Femur (tissue), 1 donor: ENCODE measurements at regions not wholly inside any gene's neighbourhood (a gene's known extent, or its start where the extent isn't known, plus 50 kb on each side); places are given as distances from the start of the nearest gene placed in this dataset.
A peak's percentile ranks its signal among the peaks of the same experiment; 100 is the strongest.
"Not testable (repeated sequence)": the region's sequence is repeated elsewhere in the genome, so short reads cannot be mapped to it uniquely, and the experiment has no call there.

Experiments used
- DNase-seq: peaks from one replicate; pipeline ENCODE4 v3.0.0-alpha.2; 2017

DNA sequence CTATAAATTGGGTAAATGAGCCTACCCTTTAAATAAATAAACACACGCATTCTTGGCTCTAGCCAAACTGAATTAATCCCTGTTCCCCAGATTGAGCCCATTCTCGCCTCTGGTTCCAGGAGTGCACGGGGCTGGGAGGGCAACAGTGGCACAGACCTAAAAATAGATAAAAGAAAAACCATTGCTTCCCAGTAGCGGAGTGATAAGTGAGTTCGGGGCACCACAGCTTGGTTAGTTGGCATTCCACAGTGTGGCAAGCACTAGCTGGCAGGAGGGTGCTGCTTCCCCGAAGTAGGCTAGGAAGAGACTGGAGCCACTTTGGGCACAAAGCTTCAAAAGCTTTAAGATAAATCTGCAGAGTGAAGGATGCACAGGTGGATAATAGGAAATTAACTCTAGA lies 322.2 kb upstream of the SGCD start:
- no peak for DNase-seq

DNA sequence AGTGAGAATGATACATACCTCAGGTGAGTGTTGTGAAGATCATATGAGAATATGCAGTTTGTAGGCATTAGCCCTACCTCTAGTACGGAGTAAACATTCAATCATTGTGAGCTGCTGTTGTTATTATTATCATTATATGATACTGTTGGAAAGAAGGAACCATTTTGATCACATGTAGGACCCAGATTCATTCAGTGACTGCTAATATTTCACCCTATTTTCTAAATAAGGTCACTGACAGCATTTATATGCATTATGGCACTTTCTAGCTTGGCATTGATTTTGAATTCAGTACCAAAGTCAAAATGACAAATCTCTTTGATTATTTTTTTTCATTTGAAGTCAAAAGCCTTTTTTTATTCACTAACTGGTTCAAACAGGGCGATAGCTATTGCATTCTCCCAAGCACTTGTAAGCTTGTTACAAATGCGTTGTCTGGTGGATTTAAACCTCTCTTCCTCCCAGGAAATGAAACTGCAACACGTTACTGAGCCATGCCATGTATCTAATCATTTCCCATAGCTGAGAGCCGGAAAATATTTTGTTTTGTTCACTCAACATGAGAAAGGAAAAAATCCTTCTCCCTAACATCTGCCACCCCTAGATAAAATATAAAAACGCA lies 320.8 kb upstream of the SGCD start:
- DNase-seq = no peak

DNA sequence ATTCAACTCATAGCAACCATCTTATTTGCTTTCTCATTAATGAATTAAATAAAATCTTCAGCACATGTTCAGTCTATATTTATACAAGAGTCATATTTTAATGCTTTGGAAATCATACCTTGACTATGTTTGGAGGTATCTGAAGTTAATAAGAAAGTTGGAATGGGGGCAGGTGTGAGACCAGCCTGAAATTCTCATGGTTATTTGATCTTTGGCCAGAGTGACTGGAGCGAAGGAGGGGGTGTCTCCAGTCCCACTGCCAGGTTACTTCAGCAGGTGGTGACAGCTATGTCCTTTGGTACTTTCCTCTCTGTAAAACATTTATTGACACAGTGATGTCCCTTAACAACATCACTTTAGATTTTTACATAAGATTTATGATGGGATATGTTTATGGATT lies 318.1 kb upstream of the SGCD start:
- no peak for DNase-seq

DNA sequence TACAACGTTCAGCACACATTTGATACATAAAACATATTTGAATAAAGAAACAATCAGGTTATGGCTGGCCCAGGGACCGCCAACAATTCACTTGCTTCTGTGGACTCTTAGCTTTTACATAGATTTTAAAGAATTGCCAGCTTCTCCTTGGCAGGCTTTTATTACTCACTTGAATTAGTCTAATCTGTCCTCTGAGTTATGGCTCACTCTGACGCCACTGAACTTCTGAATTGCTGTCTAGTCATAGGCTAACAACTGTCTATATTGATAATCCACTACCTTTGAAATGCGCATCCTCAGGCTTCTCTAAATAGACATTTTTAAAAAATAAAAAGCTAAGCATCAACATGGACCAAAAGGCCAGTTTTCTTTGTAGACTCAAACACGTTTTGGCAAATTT lies 317.4 kb upstream of the SGCD start:
- no peak for DNase-seq

DNA sequence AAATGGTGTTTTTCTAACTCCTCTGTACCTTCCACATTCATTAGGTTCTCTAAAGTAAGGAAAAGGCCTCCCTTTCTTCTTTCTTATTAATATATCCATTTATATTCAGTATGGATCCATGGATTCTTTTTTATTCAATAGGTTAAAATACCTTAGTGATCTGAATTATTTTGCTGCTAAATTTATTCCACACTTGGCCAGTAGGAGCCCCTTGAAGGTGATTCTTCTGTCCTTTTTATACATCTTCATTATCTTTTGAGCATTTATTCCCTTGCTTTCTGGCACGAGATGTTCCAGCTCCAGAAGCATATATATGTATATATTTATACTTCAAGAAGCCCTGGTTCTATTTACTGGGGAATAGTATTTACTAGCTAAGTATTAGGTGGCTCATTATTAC lies 311.8 kb upstream of the SGCD start:
- no peak for DNase-seq

DNA sequence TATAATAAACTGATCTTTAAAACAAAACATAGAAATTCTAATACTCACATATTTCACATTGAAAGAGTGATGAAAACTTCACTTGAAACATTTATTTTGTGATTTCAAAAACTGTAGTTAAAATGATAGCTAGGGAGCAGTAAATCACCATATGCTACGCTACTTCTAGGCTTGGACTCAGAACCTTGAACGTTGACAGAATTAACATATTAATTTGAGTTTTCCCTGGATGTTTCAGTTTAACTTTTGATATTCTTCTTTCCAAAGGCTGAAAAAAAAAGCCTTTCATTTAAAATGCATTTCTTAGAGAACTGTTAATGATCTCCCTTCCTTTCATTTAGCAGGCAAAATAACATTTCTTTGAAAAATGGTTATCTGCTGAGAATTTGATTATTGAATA lies 307.8 kb upstream of the SGCD start:
- DNase-seq = no peak

DNA sequence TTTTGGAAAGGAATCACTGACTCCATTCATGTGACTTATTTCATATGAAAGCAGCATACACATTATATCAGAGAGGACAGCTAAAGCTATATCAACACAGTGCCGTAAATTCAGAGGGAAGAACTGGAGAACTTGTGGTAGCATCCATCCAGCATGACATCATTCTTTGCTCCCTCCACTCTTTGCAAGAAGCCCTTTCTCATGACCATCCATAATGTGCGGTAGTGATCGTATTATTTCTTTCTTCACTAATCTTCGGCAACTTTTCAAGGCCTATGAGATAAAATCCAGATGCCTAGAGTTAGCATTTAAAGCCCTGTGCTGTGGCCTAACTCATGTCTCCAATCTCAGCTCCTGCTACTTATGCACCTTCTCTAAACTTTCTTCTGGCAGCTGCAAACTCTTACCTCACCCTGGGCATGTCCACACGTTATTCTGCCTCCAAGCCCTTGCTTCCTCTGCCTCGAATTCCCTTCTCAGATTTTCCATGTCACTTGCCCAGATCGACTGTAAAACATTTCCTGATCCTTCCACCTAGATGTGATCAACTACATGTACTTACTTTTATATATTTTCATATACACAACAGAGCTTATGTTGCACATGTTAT lies 307.3 kb upstream of the SGCD start:
- peak; percentile 58 for DNase-seq

DNA sequence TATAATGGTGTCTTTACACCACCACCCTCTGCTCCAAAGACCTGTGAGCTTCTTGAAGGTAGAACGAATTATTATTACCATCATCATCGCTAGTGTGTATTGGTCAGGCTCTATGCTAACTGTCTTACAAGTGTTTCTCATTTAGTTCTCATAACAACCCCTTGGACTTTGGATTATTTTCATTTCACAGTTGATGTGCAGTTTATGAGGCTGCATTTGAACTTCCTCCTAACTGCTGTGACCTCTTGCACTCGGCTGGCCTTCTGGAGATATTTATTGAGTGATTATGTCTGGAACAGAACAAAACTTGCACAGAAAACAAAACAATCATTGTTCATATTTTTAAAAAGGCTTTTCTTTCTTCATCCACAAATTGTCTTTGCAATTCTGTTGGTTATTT lies 306.3 kb upstream of the SGCD start:
- no peak for DNase-seq

DNA sequence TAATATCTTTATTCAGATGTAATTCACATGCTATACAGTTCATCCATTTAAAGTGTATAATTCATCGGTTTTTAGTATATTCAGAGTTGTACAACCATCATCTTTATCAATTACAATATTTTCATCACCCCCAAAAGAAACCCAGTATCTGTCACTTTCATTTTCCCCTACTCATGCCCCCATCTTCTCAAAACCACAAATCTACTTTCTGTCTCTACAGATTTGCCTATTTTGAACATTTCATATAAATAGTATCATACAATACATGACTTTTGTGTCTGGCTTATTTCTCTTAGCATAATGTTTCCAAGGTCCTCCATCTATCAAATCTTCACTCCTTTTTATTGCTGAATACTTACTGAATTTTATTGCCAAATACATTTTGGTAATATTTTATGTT lies 305.1 kb upstream of the SGCD start:
- no peak for DNase-seq

DNA sequence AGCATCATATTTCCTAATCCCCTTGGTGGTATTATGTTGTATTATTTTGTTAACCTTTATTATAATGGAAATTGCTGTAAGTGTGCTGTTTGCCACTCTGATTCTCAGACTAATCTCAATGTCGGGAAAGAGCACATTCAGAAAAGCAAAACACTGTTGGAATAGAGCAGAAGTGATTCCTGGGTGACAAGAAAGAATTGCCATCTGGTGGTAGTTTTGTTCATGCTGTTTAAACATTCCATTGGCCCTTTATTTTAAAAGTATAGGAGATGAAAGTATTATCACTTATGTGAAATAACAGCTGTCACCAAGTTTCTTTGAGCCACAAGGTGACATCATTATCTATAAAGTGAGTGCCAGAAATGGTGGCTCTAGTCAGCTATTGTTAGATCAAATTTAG lies 301.3 kb upstream of the SGCD start:
- no peak for DNase-seq

DNA sequence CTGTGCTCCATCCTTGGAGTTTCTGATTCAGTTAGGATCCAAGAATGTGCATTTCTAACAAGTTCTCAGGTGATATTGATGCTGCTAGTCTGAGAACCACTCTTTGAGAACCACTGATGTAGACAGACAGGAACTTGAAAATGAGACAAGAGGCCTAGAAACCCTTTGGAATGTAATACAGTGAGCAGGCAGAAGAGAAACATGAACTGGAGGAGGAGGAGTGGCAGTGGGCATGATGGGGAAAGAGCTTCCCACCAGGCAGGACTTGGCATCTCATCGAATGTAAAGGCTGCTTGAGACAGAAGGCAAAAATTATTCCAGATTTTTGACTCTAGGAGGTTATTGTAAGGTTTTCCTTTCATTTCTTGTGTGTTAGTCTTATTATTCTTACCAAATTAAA lies 295.8 kb upstream of the SGCD start:
- DNase-seq = no peak

DNA sequence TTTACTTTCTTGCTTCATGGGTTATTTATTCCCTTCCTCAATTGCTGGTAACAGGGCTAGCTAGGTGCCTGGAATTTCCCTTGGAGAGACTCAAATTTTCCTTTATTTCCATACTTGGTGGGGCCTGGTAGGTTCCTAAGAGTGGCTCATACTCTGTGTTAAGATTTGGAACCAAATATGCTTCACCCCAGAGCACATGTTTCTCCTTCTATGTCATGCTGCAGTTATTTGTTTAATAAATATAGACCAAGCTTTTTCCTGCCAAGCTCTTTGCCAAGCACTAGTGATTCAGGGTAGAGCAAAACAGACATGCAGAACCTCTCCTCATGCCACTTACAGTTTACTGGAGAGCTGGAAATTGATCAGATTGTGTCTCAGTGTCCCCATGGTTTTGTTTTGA lies 290.3 kb upstream of the SGCD start:
- DNase-seq = no peak

DNA sequence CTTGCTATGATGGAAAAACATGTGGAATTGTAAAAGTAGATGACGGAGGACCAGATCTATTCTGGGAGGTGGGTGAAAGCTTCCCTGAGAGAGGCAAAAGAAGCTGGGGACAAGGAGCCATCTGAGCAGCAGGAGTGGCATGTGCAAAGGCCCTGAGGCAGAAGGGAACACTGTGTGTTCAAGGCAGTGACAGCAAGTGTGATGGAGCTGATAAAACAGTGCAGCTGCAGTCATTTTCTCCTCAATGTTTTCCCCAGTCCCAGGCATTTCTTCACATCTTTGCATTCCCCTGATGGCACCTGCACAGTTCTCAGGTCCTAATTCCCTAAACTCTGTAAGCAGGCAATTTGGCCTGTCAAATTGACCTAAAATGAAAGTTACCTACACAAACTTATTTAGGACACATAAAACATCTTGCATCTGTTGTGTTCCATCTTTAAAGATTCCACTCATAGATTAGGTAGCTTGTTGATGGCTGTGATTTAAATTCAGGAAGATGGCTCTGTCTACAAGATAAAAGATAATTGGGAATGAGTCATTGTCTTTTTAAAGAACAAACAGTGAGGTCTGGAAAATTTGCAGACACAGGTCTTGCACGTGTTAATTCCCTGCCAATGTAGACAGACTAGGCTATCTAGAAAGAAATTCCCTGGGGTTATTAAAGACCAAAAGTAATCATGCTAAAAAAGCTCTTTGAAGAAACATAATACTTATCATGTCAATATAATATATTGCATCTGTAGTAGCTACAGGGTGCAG lies 289.6 kb upstream of the SGCD start:
- no peak for DNase-seq

DNA sequence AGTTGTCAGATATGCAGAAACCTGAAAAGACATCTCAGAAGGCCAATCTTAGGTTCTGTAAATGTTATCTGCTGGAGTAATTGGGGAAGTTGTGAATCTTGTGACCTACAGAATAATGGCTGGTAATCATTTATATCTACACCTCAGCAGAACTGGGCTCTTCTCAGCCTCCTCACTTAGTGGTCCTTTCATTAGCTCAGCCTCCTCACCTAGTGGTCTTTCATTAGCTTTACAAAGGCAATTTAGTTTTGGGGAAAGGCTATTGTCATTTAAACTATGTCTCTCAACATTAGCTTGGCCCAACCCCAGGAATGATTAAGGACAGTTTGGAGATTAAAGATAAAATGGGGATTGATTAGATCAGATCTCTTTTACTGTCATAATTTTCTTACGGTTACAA lies 284.2 kb upstream of the SGCD start:
- no peak for DNase-seq

DNA sequence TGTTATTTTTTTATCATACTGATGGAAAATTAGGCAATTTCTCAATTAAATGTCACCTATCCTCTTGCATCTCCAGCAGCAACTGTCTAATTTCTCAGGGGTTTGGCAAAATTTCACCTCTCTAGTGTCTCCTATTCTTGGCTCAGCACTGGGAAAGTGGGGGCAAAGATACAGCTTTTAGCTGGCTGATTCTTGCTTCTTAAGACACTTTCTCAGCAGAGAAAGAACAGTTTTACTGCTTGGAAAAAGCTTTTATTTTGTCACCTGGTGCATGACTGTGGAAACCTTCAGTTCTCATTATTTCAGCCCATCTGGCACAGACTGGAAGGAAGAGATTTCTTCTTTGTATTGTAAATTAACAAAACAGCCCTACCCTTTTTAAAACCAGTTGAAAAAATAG lies 283.6 kb upstream of the SGCD start:
- DNase-seq = no peak

DNA sequence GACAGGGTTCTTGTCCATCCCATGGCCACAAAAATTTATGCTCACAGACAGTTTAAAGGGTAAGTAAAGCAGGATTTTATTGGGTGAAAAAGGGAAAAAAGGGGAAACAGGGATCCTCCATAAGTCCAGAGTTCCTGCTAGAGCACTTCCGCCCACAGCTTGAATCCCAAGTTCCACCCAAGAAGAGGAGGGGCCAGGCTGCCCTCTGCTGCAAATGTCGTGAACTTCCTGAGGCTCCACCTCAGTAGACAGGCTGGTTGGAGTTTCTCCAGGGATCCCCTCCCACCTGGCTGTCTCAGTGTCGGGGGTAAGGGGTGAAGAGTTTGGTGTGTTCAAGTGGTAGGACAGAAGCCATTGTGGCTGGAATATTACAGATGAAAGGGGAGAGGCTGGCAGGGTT lies 275.0 kb upstream of the SGCD start:
- DNase-seq = no peak

DNA sequence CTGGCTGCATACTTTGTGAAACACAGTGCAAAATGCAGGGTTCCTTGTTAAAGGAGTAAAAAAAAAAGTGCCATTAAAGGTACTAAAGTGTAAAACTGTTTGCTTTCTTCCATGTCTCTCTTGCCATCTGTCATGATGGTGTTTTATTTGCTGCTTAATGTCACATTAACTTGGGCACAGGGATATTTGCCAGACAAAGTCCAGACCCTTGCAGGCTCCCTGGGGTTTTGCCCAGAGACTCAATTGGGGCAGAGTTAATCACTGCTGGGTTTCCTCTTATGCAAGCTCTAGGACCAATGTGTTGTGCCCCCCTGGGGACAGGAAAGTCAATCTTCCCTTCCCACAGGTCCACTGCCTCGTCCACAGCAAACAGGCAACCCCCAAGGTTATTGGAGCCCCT lies 274.3 kb upstream of the SGCD start:
- DNase-seq = no peak

DNA sequence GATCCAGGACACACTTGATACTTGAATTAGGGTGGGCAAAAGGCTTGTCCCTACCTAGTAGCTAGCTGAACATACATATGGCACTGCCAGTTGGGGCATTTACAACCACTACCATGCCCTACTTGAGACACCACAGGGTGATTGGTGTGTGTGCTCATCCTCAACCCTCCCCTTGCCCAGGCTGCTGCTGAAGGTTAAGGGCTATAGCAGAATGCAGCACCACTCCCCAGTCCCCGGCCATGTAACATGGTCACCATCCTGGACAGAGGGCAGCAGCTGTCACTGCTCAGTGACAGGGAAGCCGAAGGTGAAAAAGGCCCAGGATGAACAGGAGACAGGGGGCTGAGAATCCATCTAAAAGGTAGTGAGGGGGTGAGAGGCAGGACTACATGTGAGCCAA lies 273.9 kb upstream of the SGCD start:
- DNase-seq = no peak

DNA sequence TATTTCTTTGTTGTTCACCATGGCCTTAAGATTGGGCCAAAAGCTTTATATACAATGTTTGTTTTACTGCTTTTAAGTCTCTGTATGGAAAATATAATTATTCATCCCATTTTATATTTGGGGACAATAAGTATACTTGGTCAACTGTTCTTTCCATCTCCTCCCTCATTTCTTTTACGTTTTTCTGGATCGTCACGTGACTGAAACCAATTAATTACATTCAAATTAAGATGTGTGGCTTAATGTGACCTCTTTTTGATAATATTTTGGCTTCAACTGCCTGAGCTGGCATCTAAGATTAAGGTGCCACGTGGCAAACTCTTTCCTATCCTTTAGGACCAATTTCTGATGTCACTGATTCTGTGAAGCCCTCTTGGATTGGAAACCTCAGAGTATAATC lies 250.1 kb upstream of the SGCD start:
- DNase-seq = no peak

DNA sequence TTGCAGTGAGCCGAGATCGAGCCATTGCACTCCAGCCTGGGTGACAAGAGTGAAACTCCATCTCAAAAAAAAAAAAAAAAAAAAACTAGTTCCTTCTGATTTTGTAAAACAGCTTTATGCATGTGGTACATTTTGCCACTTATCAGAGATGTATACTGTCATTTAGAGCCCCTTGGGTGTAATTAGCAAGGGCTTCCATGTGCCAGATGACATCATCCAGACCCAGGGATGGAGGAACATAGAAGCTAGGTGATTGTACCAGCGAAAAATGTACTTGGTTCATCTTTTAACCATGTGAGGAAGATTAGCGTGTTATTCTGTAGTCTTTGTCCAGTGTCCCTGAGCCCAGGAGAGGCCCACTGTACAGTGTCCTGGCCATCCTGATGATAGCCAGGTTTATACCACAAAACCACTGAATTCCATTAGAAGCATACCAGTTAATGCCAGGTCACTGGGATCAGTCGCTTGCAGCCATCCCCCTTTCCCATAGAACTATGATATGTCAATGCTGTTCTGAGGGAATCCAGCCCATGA lies 239.3 kb upstream of the SGCD start:
- no peak for DNase-seq

DNA sequence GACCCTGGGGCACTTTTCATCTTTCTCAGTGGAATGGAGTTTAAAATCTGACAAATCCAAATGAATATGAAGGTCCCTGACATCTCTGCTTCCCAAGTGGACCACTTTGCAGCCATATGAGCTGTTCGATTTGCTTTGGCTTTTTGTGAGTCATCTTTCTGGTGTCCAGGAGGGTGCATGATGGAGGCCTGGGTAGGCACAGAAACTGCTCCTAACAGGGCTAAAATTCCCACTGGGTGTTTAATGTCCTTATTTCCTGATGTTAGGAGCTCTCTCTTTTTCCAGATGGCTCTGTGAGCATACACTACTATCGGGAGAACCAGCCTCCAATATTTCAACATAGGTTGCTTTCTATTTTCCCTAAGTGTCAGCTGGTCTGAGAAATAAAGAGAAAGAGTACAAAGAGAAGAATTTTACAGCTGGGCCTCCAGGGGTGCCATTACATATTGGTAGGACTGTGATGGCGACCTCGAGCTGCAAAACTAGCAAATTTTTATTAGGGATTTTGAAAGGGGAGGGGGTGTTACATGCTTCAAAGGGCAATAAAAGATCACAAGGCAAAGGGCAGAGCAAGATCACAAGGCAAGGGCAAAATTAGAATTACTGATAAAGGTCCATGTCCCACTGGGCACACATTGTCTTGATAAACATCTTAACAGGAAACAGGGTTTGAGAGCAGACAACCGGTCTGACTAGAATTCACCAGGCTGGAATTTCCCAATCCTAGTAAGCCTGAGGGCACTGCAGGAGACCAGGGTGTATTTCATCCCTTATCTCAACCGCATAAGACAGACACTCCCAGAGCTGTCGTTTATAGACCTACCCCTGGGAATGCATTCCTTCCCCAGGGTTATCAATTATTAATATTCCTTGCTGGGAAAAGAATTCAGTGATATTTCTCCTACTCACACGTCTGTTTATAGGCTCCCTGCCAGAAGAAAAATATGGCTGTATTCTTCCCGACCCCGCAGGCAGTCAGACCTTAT lies 236.7 kb upstream of the SGCD start:
- not testable (repeated sequence) for DNase-seq

DNA sequence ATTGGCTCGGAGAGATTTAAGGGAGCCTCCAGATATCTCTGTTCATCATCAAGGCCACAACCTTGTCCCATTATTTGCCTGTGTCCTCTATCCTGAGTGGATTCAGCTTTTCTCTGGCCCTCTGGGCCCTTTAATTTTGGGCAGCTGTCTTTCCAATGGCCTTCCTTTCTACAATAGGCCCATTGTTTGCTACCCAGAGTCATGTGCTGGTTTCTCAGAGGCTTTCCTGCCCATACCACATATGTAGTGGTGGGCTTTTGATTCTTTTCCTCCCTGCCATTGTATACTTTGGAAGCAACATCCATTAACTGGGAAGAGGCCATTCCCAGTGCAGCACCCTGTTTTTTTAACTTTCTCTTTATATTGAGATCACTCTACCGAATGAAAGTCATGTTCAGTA lies 233.9 kb upstream of the SGCD start:
- no peak for DNase-seq

DNA sequence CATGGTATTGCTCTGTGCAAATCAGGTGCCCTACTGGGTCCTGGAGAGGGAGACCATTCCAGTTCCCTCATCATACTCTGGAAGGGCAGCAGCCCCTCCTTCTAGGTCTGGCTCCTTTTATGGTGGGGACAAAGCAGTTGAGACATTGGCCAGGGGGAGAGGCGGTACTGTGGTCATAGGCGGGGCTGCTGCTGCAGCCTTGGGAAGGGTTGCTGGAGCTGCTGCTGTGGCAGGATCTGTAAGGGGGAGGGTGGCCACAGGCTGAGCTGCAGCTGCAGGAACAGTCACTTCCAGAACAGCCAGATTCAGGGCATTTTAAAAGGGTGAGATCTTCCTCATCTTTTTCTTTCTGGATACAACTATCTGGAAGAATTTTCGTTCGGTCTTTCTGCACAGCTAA lies 233.0 kb upstream of the SGCD start:
- DNase-seq = peak; percentile 54
